ENCODE measurements at regions not wholly inside any gene's neighbourhood (a gene's known extent, or its start where the extent isn't known, plus 50 kb on each side); places are given as distances from the start of the nearest gene placed in this dataset.
"Not testable (repeated sequence)": the region's sequence is repeated elsewhere in the genome, so short reads cannot be mapped to it uniquely, and the experiment has no call there.

DNA sequence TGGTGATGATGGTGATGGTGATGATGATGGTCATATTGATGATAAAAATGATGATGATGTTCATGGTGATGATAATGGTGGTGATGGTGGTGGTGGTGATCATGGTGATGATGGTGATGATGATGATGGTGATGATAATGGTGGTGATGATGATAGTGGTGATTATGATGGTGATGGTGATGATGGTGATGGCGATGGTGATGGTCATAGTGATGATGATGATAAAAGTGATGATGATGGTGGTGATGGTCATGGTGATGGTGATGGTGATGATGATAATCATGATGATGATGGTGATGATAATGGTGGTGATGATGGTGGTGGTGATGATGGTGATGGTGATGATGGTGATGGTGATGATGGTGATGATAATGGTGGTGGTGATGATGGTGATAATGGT, 478.7 kb downstream of the TYW1 start:
- no peak for DNase-seq (ENCODE audit: low read depth)

DNA sequence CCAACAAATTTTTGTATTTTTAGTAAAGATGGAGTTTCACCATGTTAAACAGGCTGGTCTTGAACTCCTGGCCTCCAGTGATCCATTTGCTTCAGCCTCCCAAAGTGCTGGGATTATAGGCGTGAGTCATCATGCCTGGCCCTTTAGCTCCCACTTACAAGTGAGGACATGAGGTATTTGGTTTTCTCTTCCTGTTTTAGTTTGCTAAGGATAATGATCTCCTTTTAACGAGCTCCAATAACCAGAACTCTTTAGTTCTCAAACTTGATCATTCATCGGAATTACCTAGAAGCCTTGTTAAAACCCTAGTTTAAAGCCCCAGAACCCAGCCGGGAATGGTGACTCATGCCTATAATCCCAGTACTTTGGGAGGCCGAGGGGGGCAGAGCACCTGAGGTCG, 481.4 kb downstream of the TYW1 start:
- DNase-seq (ENCODE audit: low read depth): no peak

DNA sequence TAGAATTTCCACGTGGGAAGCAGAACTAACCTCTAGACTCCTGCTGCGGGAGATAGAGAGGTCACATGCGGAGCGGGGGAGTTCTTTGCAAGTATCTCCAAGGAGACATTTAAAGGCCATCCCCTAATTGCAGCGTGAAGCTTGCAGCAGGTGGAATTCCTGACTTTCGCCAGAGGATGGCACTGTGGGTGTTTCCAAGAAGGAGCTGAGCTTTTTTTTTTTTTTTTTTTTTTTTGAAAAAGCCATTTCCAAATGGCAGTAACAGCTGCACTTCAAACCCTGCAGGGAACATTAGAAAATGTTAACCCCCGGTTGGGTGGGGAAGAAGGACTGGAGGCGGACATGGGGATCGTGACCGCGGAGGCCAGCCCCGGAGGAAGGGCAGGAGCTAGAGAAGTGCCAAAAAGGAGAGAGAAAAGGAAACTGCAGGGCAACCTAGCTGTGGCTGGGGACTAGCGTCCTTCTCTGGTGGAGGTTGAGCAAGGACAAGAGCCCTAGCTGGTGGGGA, 487.7 kb downstream of the TYW1 start:
- DNase-seq (ENCODE audit: low read depth): peak; percentile 53

DNA sequence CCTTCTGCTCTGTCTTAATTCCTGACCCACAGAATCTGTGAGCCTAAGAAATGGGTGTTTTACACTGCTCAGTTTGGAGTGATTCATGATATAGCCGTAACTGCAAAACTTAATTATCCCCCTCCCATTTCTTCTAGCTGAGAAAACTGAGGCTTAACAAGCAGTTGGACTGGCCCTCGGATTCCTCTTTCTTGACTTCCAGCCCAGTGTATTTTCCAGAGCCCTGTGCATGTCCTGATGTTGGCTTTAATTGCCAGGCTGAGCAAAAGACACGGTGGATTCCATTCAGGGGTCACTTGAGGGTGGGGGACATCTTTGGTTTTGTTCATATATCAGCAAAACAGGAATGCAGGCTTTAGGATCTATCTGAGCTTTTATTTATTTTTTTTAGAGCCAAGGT, 489.8 kb downstream of the TYW1 start:
- DNase-seq (ENCODE audit: low read depth): no peak

DNA sequence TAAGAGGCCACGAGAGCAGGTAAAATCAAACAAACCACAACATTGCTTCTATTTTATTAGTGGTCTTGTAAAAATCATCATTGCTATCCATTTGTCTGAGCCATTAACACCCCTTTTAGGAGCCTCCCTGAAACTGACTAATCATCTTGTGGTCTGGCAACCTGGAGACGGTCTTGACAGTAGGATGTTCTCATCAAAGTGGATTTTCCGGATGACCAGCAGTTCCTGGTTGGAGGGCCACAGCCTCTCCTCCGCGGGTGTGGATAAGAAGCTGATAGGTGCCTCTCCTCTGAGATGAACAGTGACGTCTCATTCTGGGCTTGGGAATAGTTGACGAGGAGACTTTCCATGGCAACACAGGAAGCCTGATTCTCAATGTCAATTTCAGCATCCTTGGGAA, 490.7 kb downstream of the TYW1 start:
- no peak for DNase-seq (ENCODE audit: low read depth)

- peak; percentile 1 for DNase-seq (ENCODE audit: low read depth)
These were observed 493.2 kb downstream of the TYW1 start for GRCh38 chr7:67489881-67490280.

DNA sequence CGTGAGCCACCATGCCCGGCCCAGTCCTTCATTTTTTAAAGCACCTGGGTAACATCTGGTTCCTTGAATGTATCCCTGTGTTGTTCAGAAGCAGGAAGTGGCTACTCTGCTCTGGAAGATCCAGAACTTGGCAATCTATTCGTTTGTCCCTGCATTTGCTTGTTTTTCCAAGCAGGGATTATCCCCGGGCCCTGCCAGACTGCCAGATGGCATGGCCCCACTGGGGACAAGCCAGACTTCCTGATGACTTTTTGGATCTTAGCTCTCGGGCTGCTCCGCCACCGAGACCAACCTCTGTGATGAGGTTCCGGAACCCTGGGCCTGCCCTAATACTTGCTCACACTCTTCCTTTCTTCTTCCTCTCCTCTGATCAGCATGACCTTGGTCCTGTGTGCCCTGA, 496.7 kb downstream of the TYW1 start:
- DNase-seq (ENCODE audit: low read depth): no peak

DNA sequence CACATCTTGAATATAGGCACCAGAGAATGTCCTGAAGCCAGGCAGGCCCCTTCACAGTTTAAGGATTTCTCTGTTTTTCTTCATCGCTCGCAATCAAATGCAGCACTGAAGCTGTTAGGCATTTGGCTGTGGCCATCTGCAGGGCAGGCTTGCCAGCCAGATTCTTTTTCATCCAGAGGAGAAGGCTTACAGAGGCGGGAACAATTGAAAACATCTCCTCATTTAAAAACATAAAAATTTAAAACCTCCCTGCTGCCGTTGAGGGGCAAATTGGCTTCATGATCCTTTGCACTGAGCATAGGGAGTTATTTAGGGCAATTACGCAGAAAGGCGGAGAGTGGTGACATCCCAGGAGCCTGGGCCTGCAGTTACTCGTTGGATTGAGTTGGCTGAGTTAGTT, 500.0 kb downstream of the TYW1 start:
- no peak for DNase-seq (ENCODE audit: low read depth)

GRCh38 chr7:67497914-67498313, 501.3 kb downstream of the TYW1 start:
- not testable (repeated sequence) for DNase-seq (ENCODE audit: low read depth)

GRCh38 chr7:67502929-67503328, 506.3 kb downstream of the TYW1 start:
- no peak for DNase-seq (ENCODE audit: low read depth)

DNA sequence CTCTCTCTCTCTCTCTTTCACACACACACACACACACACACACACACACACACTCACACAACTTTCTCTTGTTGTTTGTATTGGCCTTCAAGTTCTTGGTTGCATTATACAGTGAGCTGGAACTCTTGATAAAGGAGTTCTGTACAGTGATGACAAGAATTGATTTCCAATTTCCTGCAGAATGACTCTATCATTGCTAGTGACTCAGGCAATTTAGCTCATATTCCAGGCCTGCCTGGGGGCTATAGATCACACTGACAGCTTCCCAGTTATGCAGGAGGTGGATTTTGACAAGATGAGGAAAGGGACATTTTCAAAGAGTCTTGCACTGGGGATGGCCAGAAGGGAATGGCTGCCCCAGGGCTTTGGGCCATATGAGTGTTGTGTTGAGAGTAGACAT, 508.8 kb downstream of the TYW1 start:
- DNase-seq (ENCODE audit: low read depth): no peak

GRCh38 chr7:67512481-67512880, 515.8 kb downstream of the TYW1 start:
- DNase-seq (ENCODE audit: low read depth): no peak

- no peak for DNase-seq (ENCODE audit: low read depth)
These were observed 521.9 kb downstream of the TYW1 start for GRCh38 chr7:67518580-67518979.

DNA sequence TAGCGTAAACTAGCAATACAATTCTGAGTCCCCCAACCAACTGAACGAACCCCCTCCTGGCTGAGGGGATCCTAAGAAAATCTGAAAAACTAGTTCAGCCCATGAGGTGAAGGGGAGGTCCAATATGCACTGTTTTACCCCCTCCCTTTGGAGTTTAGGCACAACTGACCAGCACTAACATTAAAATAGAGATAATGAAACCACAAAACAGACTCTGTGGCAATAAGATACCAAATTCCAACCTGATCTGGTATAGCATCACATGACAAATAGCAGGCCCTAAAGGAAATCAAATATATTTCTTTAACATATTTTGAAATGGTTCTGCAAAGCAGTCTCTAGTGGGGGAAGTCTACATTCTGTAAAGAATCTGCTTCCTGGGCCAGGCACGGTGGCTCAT, 522.5 kb downstream of the TYW1 start:
- DNase-seq (ENCODE audit: low read depth): no peak

DNA sequence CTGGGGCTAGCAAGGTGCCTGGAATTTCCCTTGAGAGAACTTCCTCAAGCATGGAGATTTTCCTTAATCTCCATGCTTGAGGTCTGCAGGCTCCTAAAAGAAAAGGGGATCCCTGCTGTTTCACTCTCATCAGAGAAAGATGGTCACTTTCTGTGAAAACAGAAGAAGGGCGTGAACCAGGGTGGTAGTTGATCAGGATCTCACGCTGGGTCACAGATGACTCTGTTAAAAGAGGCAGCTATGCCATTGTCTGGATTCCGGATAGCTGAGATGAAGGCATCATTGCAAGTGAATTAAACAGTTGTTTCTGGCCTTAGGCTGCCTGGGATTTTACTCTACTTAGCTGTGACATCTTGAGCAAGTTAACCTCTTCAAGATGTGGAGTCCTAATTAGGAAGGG, 525.9 kb downstream of the TYW1 start:
- no peak for DNase-seq (ENCODE audit: low read depth)

- DNase-seq (ENCODE audit: low read depth): no peak
These were observed 527.1 kb downstream of the TYW1 start for GRCh38 chr7:67523713-67524112.

GRCh38 chr7:67525588-67525987, 529.0 kb downstream of the TYW1 start:
- no peak for DNase-seq (ENCODE audit: low read depth)

DNA sequence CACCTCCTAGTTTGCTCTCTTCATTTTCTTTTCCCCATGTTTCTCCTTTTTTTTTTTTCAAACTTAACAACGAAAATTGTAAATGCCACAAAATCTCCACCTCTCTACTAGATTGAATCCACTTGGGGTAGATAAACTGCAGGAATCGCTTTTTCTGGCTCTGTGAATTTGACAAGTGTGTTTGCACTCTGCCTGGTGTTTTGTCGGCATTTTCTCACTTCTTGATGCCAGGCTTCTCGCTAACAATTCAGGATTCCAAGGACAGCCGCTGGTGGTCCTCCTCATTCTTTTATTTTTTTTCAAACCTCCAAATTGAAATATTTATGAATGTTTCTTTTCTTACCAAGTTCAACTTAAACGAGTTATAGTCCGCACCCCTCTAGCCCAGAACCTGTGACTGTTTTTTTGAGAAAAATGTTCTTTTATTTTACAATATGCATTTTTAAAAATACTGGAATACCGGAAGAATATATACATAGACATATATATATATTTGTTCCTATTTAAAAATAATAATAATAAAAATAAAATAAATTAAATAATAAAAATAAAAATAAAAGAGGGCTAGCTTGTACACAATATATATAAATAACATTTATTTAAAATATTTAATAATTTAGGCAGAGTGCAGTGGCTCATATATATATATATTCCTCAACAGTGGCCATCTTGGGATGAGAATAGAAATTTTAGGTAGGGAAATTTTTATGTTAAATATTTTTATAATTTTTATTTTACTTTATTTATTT, 538.8 kb downstream of the TYW1 start:
- no peak for DNase-seq (ENCODE audit: low read depth)

GRCh38 chr7:67542916-67543315, 546.3 kb downstream of the TYW1 start:
- DNase-seq (ENCODE audit: low read depth): no peak

- no peak for DNase-seq (ENCODE audit: low read depth)
These were observed 550.7 kb downstream of the TYW1 start for GRCh38 chr7:67547183-67547907.

DNA sequence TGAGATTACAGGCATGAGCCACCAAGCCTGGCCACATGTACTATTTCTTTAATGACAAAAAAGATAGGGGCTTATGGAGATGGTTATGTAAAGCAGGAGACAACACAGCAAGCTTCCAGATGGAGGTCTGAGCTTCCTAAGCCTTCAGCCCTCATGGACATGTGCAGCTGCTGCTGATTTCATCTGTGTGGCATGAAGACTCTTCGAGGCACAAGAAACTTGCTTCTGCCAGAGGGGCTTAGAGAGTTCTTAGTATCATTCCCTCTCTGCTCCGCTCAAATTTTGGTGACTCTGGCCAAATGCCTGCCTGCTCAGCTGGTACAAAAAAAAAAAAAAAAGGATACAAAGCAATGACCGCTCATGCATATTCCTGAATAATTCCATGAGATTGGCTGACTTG, 552.5 kb downstream of the TYW1 start:
- no peak for DNase-seq (ENCODE audit: low read depth)

DNA sequence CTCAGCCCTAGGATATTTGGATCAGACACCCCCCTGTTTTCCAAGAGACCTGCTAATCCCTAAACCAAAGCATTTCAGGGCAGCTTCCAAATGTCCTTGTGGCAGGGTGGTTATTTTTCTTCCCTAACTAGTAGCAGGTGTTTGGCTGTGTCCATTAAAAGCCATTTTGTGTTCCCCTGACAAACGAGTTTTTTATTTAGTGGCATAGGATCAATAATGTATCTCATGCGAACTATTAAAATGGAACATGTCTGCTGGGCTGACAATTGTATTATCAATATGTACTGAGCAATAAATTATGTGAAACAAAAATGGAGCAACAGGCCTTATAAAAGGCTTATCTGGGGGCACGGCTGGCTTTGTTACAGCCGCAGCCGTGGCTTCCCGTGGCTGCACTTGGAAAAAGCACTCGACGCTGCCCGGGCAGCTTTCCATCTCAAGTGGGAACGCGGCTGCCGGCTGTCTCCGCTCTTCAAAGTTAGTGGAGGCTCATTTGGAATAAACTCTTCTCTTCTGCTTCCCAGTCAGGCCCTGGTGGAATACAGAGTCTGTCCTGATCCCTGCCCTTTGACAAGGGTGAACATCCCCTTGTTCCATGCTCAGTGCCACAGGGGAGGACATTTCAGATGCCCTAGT, 554.3 kb downstream of the TYW1 start:
- DNase-seq (ENCODE audit: low read depth): no peak

GRCh38 chr7:67552738-67553137, 556.1 kb downstream of the TYW1 start:
- no peak for DNase-seq (ENCODE audit: low read depth)

Data from EH (cell line).